K562 (cell line): ENCODE measurements at regions not wholly inside any gene's neighbourhood (a gene's known extent, or its start where the extent isn't known, plus 50 kb on each side); places are given as distances from the start of the nearest gene placed in this dataset.

Source experiments
- E2F3 ChIP-seq: fragments of 250-450 bp; sonication (Bioruptor Pico); IDR thresholded peaks from 2 replicates; pipeline ENCODE4 v1.4.0; 2020; ENCODE audit warnings: mild to moderate bottlenecking
- FOXJ3 ChIP-seq: sonication (generic); formaldehyde crosslinking; IDR thresholded peaks from 2 replicates; pipeline ENCODE4 v1.4.0; 2020; ENCODE audit warnings: mild to moderate bottlenecking, missing genetic modification reagents
- MAX ChIP-seq: sonication (generic); formaldehyde crosslinking; IDR thresholded peaks from 2 replicates; pipeline ENCODE4 v1.9.0; 2022; ENCODE audit warnings: mild to moderate bottlenecking, missing genetic modification reagents
- RBM39 ChIP-seq: fragments of 200-400 bp; formaldehyde crosslinking; optimal IDR thresholded peaks from 2 replicates; pipeline ENCODE3; 2018; ENCODE audit warnings: low read depth, low read length
- VEZF1 ChIP-seq: fragments of 200-800 bp; sonication (Bioruptor generic); IDR thresholded peaks from 2 replicates; pipeline ENCODE4 v1.6.1; 2017; ENCODE audit warnings: missing genetic modification characterization, missing compliant biosample characterization
- YY1 ChIP-seq, 3 experiments: IDR thresholded peaks; 2 replicates each; pipeline ENCODE4 v1.6.1; 2011; ENCODE audit warnings: low read length in 2 of 3, mild to moderate bottlenecking in 2 of 3, moderate library complexity in 2 of 3, borderline replicate concordance in 1 of 3, control low read depth in 1 of 3, low read depth in 1 of 3; ENCODE audit not compliant: insufficient read depth in 3 of 3, insufficient replicate concordance in 2 of 3, control insufficient read depth in 1 of 3, insufficient read length in 1 of 3; ENCODE audit errors: extremely low read depth in 1 of 3
- ZKSCAN3 ChIP-seq: fragments of 250-450 bp; sonication (Bioruptor Pico); IDR thresholded peaks from 2 replicates; pipeline ENCODE4 v1.4.0; 2020
- ZNF217 ChIP-seq: sonication (generic); formaldehyde crosslinking; IDR thresholded peaks from 2 replicates; pipeline ENCODE4 v1.8.0; 2022; ENCODE audit warnings: mild to moderate bottlenecking, missing genetic modification reagents
- ZNF311 ChIP-seq: fragments of 250-450 bp; sonication (Bioruptor Pico); IDR thresholded peaks from 2 replicates; pipeline ENCODE4 v1.4.0; 2020; ENCODE audit warnings: mild to moderate bottlenecking, moderate library complexity
- ZNF436 ChIP-seq: fragments of 250-450, 450-650 bp; sonication (Bioruptor Pico); formaldehyde crosslinking; IDR thresholded peaks from 2 replicates; pipeline ENCODE4 v1.7.0; 2020; ENCODE audit warnings: mild to moderate bottlenecking
- TF ChIP-seq, protein P1 (sequence below): fragments of 450-650 bp; IDR thresholded peaks from 2 replicates; pipeline ENCODE4 v1.6.1; 2017; ENCODE audit warnings: mild to moderate bottlenecking, moderate library complexity

DNA sequence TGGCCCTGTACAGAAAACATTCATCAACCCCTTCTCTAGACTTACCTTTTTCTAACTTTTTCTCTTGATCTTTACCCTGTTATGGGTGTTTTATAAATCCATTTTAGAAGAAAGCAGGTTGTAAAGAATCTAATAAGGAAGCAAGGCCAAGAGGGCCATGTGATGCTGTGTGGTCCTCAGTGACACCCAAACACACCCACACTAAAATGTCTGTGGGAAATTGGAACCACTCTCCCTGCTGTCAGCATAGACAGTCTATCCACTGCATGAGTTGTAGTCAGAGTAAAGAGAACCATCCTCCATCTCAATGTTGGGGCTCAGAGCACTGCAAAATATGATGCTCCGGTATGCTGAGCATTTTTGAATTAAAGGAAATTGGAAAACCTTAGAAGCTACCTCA lies 235.5 kb downstream of the SKIDA1 start (continued):
- no peak for TF ChIP-seq YY1 (IDR thresholded peaks at IDR 0.05; ENCODE audit: borderline replicate concordance in 1 of 3, control insufficient read depth in 1 of 3, extremely low read depth in 1 of 3, insufficient read depth in 3 of 3, insufficient read length in 1 of 3, insufficient replicate concordance in 2 of 3, low read depth in 1 of 3, low read length in 2 of 3)
- no peak for TF ChIP-seq MAX (CRISPR knock-in tag)
- TF ChIP-seq, protein P1, sequence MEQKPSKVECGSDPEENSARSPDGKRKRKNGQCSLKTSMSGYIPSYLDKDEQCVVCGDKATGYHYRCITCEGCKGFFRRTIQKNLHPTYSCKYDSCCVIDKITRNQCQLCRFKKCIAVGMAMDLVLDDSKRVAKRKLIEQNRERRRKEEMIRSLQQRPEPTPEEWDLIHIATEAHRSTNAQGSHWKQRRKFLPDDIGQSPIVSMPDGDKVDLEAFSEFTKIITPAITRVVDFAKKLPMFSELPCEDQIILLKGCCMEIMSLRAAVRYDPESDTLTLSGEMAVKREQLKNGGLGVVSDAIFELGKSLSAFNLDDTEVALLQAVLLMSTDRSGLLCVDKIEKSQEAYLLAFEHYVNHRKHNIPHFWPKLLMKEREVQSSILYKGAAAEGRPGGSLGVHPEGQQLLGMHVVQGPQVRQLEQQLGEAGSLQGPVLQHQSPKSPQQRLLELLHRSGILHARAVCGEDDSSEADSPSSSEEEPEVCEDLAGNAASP = no peak
- TF ChIP-seq ZNF436 (CRISPR knock-in tag) = no peak
- TF ChIP-seq E2F3 (CRISPR knock-in tag) = no peak
- no peak for TF ChIP-seq ZNF217 (CRISPR knock-in tag)
- no peak for TF ChIP-seq ZKSCAN3 (CRISPR knock-in tag)
- no peak for TF ChIP-seq RBM39
- no peak for TF ChIP-seq FOXJ3 (CRISPR knock-in tag)
- TF ChIP-seq VEZF1 = no peak
- TF ChIP-seq ZNF311 (CRISPR knock-in tag) = no peak
